HEK293 (cell line): ENCODE measurements at regions not wholly inside any gene's neighbourhood (a gene's known extent, or its start where the extent isn't known, plus 50 kb on each side); places are given as distances from the start of the nearest gene placed in this dataset.
"Not testable (repeated sequence)": the region's sequence is repeated elsewhere in the genome, so short reads cannot be mapped to it uniquely, and the experiment has no call there.

Experiments used
- CTCF ChIA-PET: fragments of 350-600 bp; formaldehyde crosslinking; extraction: SDS; loops from one replicate; lab custom pipeline; 2021; ENCODE audit warnings: antibody characterized with exemption; lab: Yijun Ruan, JAX
- POLR2A ChIA-PET: fragments of 300-600 bp; formaldehyde crosslinking; extraction: SDS; loops from one replicate; lab custom pipeline; 2020; ENCODE audit warnings: antibody characterized with exemption, inconsistent platforms; lab: Yijun Ruan, JAX
- H3K27ac ChIP-seq: fragments of 200-500 bp; sonication (Bioruptor generic); 2 replicates; pipeline ENCODE4 v1.5.1; 2014; ENCODE audit warnings: low read depth, low read length, control low read depth, inconsistent platforms; ENCODE audit errors: extremely low read depth
- H3K36me3 ChIP-seq, 2 experiments: fragments of 200-500 bp in 1 of 2; sonication (Bioruptor generic) in 1 of 2; 1 replicate in 1 of 2; 2 replicates in 1 of 2; pipeline ENCODE4 v1.5.1; 2014 to 2017; ENCODE audit warnings: inconsistent platforms in 2 of 2, low read length in 2 of 2; ENCODE audit not compliant: control insufficient read depth in 2 of 2, insufficient read depth in 1 of 2
- H3K4me1 ChIP-seq: fragments of 200-500 bp; sonication (Bioruptor generic); 2 replicates; pipeline ENCODE4 v1.5.1; 2014; ENCODE audit warnings: mild to moderate bottlenecking, low read length, inconsistent platforms; ENCODE audit not compliant: control insufficient read depth, insufficient read depth
- H3K4me3 ChIP-seq: 2 replicates; pipeline ENCODE4 v1.5.1; 2011; ENCODE audit warnings: low read depth, mild to moderate bottlenecking, control low read depth, low read length, moderate library complexity
- H3K9me3 ChIP-seq: fragments of 200-500 bp; sonication (Bioruptor generic); 2 replicates; pipeline ENCODE4 v1.5.1; 2014; ENCODE audit warnings: low read depth, low read length, inconsistent platforms; ENCODE audit not compliant: control insufficient read depth, insufficient read depth
- GLIS1 ChIP-seq: fragments of 450-650 bp; formaldehyde crosslinking; IDR thresholded peaks from 2 replicates; pipeline ENCODE4 v1.5.1; 2016; ENCODE audit warnings: missing biosample characterization, missing genetic modification characterization
- MYNN ChIP-seq: fragments of 450-650 bp; formaldehyde crosslinking; IDR thresholded peaks from 2 replicates; pipeline ENCODE4 v1.5.1; 2016; ENCODE audit warnings: missing biosample characterization, missing genetic modification characterization, borderline replicate concordance
- SETDB1 ChIP-seq: IDR thresholded peaks from one replicate; pipeline ENCODE4 v1.6.1; 2017; ENCODE audit warnings: mild to moderate bottlenecking, low read length, moderate library complexity, mixed read lengths; ENCODE audit not compliant: insufficient read length
- TRIM28 ChIP-seq: IDR thresholded peaks from 2 replicates; pipeline ENCODE4 v1.6.1; 2011; ENCODE audit warnings: low read length, control low read depth, borderline replicate concordance
- ZBTB1 ChIP-seq: fragments of 450-650 bp; formaldehyde crosslinking; IDR thresholded peaks from 2 replicates; pipeline ENCODE4 v1.5.1; 2016; ENCODE audit warnings: missing biosample characterization, missing genetic modification characterization
- ZBTB11 ChIP-seq: fragments of 450-650 bp; formaldehyde crosslinking; conservative IDR thresholded peaks from 2 replicates; pipeline ENCODE4 v1.5.1; 2016; ENCODE audit warnings: low read depth, missing biosample characterization, missing genetic modification characterization
- ZBTB21 ChIP-seq: fragments of 450-650 bp; formaldehyde crosslinking; IDR thresholded peaks from 2 replicates; pipeline ENCODE4 v1.5.1; 2017; ENCODE audit warnings: missing biosample characterization, missing genetic modification characterization
- ZNF266 ChIP-seq: fragments of 450-650 bp; formaldehyde crosslinking; IDR thresholded peaks from 2 replicates; pipeline ENCODE4 v1.5.1; 2016; ENCODE audit warnings: missing biosample characterization, missing genetic modification characterization, low read depth
- ZNF366 ChIP-seq: fragments of 450-650 bp; formaldehyde crosslinking; conservative IDR thresholded peaks from 2 replicates; pipeline ENCODE4 v1.5.1; 2016; ENCODE audit warnings: missing biosample characterization, missing genetic modification characterization
- ZNF37A ChIP-seq: fragments of 450-650 bp; IDR thresholded peaks from 2 replicates; pipeline ENCODE4 v1.5.1; 2018; ENCODE audit warnings: missing biosample characterization, missing genetic modification characterization
- ZNF623 ChIP-seq: fragments of 450-650 bp; formaldehyde crosslinking; IDR thresholded peaks from 2 replicates; pipeline ENCODE4 v1.5.1; 2016; ENCODE audit warnings: missing biosample characterization, missing genetic modification characterization
- ZNF626 ChIP-seq: fragments of 450-650 bp; sonication (Bioruptor Pico); formaldehyde crosslinking; IDR thresholded peaks from 2 replicates; pipeline ENCODE4 v1.5.1; 2018; ENCODE audit warnings: missing biosample characterization, missing genetic modification characterization, inconsistent platforms
- ZNF701 ChIP-seq: fragments of 450-650 bp; formaldehyde crosslinking; IDR thresholded peaks from 2 replicates; pipeline ENCODE4 v1.5.1; 2016; ENCODE audit warnings: missing biosample characterization, missing genetic modification characterization
- TF ChIP-seq, protein P1 (sequence below): fragments of 450-650 bp; formaldehyde crosslinking; IDR thresholded peaks from 2 replicates; pipeline ENCODE4 v1.5.1; 2016; ENCODE audit warnings: missing biosample characterization, missing genetic modification characterization

DNA sequence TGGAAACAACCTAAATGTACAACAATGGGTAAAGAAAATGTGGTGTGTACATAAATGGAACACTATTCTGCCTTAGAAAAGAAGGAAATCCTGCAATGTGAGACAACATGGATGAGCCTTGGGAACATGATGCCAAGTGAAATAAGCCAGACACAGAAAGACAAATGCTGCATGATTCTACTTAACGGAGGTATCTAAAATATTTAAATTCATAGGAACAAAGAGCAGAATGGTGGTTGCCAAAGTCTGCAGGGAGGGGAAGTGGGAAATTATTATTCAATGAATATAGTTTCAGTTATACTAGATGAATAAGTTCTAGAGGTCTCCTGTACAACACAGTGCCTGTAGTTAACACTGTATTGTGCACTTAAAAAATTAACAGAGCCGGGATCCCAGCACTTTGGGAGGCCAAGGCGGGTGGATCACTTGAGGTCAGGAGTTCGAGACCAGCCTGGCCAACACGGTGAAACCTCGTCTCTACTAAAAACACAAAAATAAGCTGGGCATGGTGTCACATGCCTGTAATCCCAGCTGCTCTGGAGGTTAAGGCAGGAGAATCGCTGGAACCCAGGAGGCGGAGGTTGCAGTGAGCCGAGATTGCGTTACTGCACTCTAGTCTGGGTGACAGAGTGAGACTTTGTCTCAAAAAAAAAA, 71.4 kb upstream of the SNX9 start:
- Histone ChIP-seq H3K9me3 (no peaks in the 10 kb centered on the region), H3K36me3 (no peaks in the 10 kb centered on the region), H3K4me1 (no peaks in the 10 kb centered on the region), H3K4me3 (no peak overlapping the region), H3K27ac (no peak overlapping the region)
- ChIA-PET CTCF (no interaction called here), POLR2A (no interaction called here)
- TF ChIP-seq ZNF623 (tag by site-specific recombination): no peak
- no peak for TF ChIP-seq MYNN (tag by site-specific recombination)
- TF ChIP-seq ZNF701 (tag by site-specific recombination): no peak
- no peak for TF ChIP-seq ZBTB1 (tag by site-specific recombination)
- no peak for TF ChIP-seq ZNF266 (tag by site-specific recombination)
- no peak for TF ChIP-seq GLIS1 (tag by site-specific recombination)

DNA sequence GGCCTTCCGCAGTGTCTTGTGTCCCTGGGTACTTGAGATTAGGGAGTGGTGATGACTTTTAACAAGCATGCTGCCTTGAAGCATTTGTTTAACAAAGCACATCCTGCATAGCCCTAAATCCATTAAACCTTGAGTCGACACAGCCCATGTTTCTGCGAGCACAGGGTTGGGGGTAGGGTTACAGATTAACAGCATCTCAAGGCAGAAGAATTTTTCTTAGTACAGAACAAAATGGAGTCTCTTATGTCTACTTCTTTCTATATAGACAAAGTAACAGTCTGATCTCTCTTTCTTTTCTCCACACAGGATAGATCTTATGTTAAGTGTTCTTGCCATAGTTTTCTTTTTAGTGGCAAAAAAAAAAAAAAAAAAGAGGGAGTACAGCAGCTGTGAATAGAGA, 70.2 kb upstream of the SNX9 start:
- H3K36me3 ChIP-seq, H3K9me3 ChIP-seq, POLR2A ChIA-PET, H3K4me3 ChIP-seq, H3K4me1 ChIP-seq, H3K27ac ChIP-seq: not testable (repeated sequence)
- CTCF ChIA-PET: interaction anchor here (0.6 kb wide), 1 partner anchor 318 kb away, joined by 3 read pairs; no protein-coding TSS in a partner anchor

DNA sequence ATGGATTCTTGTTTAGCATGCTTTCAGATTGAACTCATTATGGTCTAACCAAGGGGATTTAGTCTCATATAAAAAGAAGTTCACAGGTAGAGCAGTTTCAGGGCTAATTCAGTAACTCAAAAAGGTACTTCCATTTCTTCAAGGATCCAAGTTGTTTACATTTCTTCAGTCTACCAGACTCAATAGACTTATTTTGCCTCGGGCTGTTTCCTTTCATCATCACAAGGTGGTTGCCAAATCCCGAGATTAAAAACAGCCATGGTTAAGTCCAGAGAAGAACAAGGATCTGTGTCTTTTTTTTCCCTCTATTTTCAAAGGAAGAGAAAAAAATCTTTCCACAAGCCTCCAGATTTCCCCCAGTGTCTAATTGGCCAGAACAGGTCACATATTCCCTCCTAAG, 69.8 kb upstream of the SNX9 start:
- ChIA-PET CTCF (interaction anchor here (0.6 kb wide), 1 partner anchor 317 kb away, joined by 3 read pairs; no protein-coding TSS in a partner anchor), POLR2A (no interaction called here)
- Histone ChIP-seq H3K36me3 (no peaks in the 10 kb centered on the region), H3K4me1 (0 out of 2 replicates have a peak, but pooled peaks cover 3% of the 10 kb centered on the region), H3K4me3 (no peak overlapping the region), H3K27ac (no peak overlapping the region), H3K9me3 (no peaks in the 10 kb centered on the region)
- 0 out of 2 replicates have a peak, but pooled peaks have one; percentile 36 for TF ChIP-seq TRIM28
- TF ChIP-seq ZBTB21 (tag by site-specific recombination): no peak
- TF ChIP-seq ZNF626: no peak

DNA sequence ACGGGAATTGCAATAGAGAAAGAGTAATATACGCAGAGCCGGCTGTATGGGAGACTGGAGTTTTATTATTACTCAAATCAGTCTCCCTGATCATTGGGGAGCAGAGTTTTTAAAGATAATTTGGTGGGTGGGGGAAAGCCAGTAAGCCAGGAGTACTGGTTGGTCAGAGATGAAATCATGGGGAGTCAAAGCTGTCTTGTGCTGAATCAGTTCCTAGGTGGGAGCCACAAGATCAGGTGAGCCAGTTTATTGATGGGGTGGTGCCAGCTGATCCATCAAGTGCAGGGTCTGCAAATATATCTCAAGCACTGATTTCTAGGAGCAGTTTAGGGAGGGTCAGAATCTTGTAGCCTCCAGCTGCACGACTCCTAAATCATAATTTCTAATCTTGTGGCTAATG, 69.2 kb upstream of the SNX9 start:
- H3K4me3 ChIP-seq, H3K4me1 ChIP-seq, H3K9me3 ChIP-seq, H3K36me3 ChIP-seq, POLR2A ChIA-PET, H3K27ac ChIP-seq: not testable (repeated sequence)
- CTCF ChIA-PET: interaction anchor here (0.7 kb wide), 2 partner anchors 9 to 554 kb away, joined by 3 to 4 read pairs; no protein-coding TSS in a partner anchor

GRCh38 chr6:157754351-157754750, 68.7 kb upstream of the SNX9 start:
- Histone ChIP-seq H3K27ac (no peak overlapping the region), H3K9me3 (no peaks in the 10 kb centered on the region), H3K4me3 (no peak overlapping the region), H3K4me1 (0 out of 2 replicates have a peak, but pooled peaks cover 3% of the 10 kb centered on the region), H3K36me3 (no peaks in the 10 kb centered on the region)
- CTCF ChIA-PET: interaction anchor here (0.7 kb wide), 2 partner anchors 8 to 555 kb away, joined by 3 to 4 read pairs; no protein-coding TSS in a partner anchor
- POLR2A ChIA-PET: no interaction called here
- peak; percentile 24 for TF ChIP-seq SETDB1
- no peak for TF ChIP-seq ZNF366
- no peak for TF ChIP-seq ZNF37A (tag by site-specific recombination)
- TF ChIP-seq, protein P1, sequence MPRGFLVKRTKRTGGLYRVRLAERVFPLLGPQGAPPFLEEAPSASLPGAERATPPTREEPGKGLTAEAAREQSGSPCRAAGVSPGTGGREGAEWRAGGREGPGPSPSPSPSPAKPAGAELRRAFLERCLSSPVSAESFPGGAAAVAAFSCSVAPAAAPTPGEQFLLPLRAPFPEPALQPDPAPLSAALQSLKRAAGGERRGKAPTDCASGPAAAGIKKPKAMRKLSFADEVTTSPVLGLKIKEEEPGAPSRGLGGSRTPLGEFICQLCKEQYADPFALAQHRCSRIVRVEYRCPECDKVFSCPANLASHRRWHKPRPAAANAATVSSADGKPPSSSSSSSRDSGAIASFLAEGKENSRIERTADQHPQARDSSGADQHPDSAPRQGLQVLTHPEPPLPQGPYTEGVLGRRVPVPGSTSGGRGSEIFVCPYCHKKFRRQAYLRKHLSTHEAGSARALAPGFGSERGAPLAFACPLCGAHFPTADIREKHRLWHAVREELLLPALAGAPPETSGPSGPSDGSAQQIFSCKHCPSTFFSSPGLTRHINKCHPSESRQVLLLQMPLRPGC: no peak
- no peak for TF ChIP-seq ZBTB11 (tag by site-specific recombination)
